T-cell (primary cell): ENCODE measurements at regions not wholly inside any gene's neighbourhood (a gene's known extent, or its start where the extent isn't known, plus 50 kb on each side); places are given as distances from the start of the nearest gene placed in this dataset.

ENCODE experiments used
- ATAC-seq, 4 experiments: fragments of 200-7000 bp in 3 of 4; fragments of 150-1000 bp in 1 of 4; cut with Tn5 transposase; replicated peaks in 1 of 4; 1 replicate in 3 of 4; 2 replicates in 1 of 4; pipeline ENCODE4 v1.10.0; 2021; ENCODE audit warnings: moderate library complexity in 3 of 4, mild to moderate bottlenecking in 2 of 4, moderate number of reproducible peaks in 1 of 4
- CTCF ChIA-PET, 2 donors: fragments of 300-600 bp; sonication (Branson Sonifier 250); formaldehyde crosslinking; loops; one replicate each; lab custom pipeline; 2022; ENCODE audit warnings: antibody characterized with exemption in 2 of 2; lab: Charles Lee
- POLR2A ChIA-PET, 2 donors: fragments of 300-600 bp; sonication (Branson Sonifier 250); formaldehyde crosslinking; loops; one replicate each; lab custom pipeline; 2022; ENCODE audit warnings: antibody characterized with exemption in 2 of 2; lab: Charles Lee
- DNase-seq, 35 experiments: peaks; one replicate each; pipeline versions ENCODE4 v3.0.0 to v3.0.0-alpha.2; 2013 to 2023
- H3K27ac ChIP-seq: one replicate; pipeline ENCODE4 v1.5.1; 2013; ENCODE audit warnings: low read length
- H3K27me3 ChIP-seq, 2 experiments: replicated peaks in 1 of 2; 1 replicate in 1 of 2; 2 replicates in 1 of 2; pipeline versions ENCODE4 v1.6.1 to v1.7.0; 2013; ENCODE audit warnings: low read length in 1 of 2, mixed read lengths in 1 of 2; ENCODE audit not compliant: control insufficient read depth in 2 of 2, insufficient read depth in 2 of 2; ENCODE audit errors: extremely low read depth in 1 of 2
- H3K36me3 ChIP-seq, 2 donors: 1 replicate in 1 of 2; 2 replicates in 1 of 2; pipeline versions ENCODE4 v1.6.1 to v1.7.0; 2013; ENCODE audit warnings: low read length in 1 of 2; ENCODE audit not compliant: control insufficient read depth in 2 of 2, insufficient read depth in 1 of 2; ENCODE audit errors: extremely low read depth in 1 of 2
- H3K4me1 ChIP-seq, 2 experiments: 1 replicate in 1 of 2; 2 replicates in 1 of 2; pipeline versions ENCODE4 v1.6.1 to v1.7.0; 2013; ENCODE audit warnings: low read length in 2 of 2, mixed read lengths in 1 of 2; ENCODE audit not compliant: insufficient read depth in 2 of 2, control insufficient read depth in 1 of 2; ENCODE audit errors: extremely low read depth in 1 of 2
- H3K4me3 ChIP-seq, 2 donors: 1 replicate in 1 of 2; 2 replicates in 1 of 2; pipeline versions ENCODE4 v1.5.1 to v1.7.0; 2013; ENCODE audit warnings: mild to moderate bottlenecking in 2 of 2, low read length in 1 of 2, moderate library complexity in 1 of 2; ENCODE audit not compliant: control insufficient read depth in 1 of 2; ENCODE audit errors: extremely low read depth in 1 of 2
- H3K9me3 ChIP-seq: 2 replicates; pipeline ENCODE4 v1.7.0; 2013
- H3K27ac Mint-ChIP-seq, 2 donors: one replicate each; pipeline ENCODE4 v1.8.0; 2020 to 2021; ENCODE audit warnings: mild to moderate bottlenecking in 2 of 2, mixed read lengths in 2 of 2
- H3K27me3 Mint-ChIP-seq, 2 donors: one replicate each; pipeline ENCODE4 v1.8.0; 2021 to 2022; ENCODE audit warnings: mixed read lengths in 2 of 2
- H3K36me3 Mint-ChIP-seq: one replicate; pipeline ENCODE4 v1.8.0; 2021; ENCODE audit warnings: mixed read lengths
- H3K4me1 Mint-ChIP-seq, 3 donors: one replicate each; pipeline ENCODE4 v1.8.0; 2020 to 2022; ENCODE audit warnings: mixed read lengths in 3 of 3, mild to moderate bottlenecking in 1 of 3
- H3K4me3 Mint-ChIP-seq, 3 donors: one replicate each; pipeline ENCODE4 v1.8.0; 2020 to 2022; ENCODE audit warnings: mild to moderate bottlenecking in 3 of 3, mixed read lengths in 3 of 3, moderate library complexity in 3 of 3
- H3K9me3 Mint-ChIP-seq, 3 donors: one replicate each; pipeline ENCODE4 v1.8.0; 2020 to 2022; ENCODE audit warnings: mixed read lengths in 3 of 3
- WGBS: methylation state at CpG from one replicate; pipeline ENCODE4 v1.1.5; 2013; ENCODE audit warnings: missing lambda C conversion rate; ENCODE audit not compliant: insufficient coverage; 5-methylcytosine and 5-hydroxymethylcytosine counted together

- H3K27ac Mint-ChIP-seq: no peak overlapping the region
- Histone ChIP-seq H3K4me3 (no peak overlapping the region), H3K27ac (no peak overlapping the region), H3K36me3 (no peaks in the 10 kb centered on the region), H3K9me3 (no peaks in the 10 kb centered on the region), H3K27me3 (no peaks in the 10 kb centered on the region), H3K4me1 (peaks cover 7 to 9% of the 10 kb centered on the region in 2 experiments)
- ATAC-seq: no peak
- 89% methylated on average over 3 of the region's 4 CpGs for WGBS
- POLR2A ChIA-PET: no interaction called here
- CTCF ChIA-PET: interaction anchor here in 1 of 2 donors (1.2 kb wide), 1 partner anchor 1108 kb away, joined by 4 read pairs; no protein-coding TSS in a partner anchor
- DNase-seq: no peak
- H3K27me3 Mint-ChIP-seq: peaks cover 0 to 4% of the 10 kb centered on the region in 2 donors
- H3K4me3 Mint-ChIP-seq: no peak overlapping the region
- H3K4me1 Mint-ChIP-seq: peaks cover 43 to 48% (median 44%) of the 10 kb centered on the region in 3 donors
- no peaks in the 10 kb centered on the region for H3K36me3 Mint-ChIP-seq
- H3K9me3 Mint-ChIP-seq: peaks cover 0 to 4% (median 0%) of the 10 kb centered on the region in 3 donors
Measured at GRCh38 chr4:163623787-163624186, 129.3 kb downstream of the TMA16 start.

GRCh38 chr4:163624727-163625126, 130.2 kb downstream of the TMA16 start:
- Histone ChIP-seq H3K27ac (no peak overlapping the region), H3K36me3 (no peaks in the 10 kb centered on the region), H3K9me3 (no peaks in the 10 kb centered on the region), H3K4me1 (peaks cover 7 to 9% of the 10 kb centered on the region in 2 experiments), H3K4me3 (no peak overlapping the region), H3K27me3 (no peaks in the 10 kb centered on the region)
- WGBS: no CpG with 5 or more reads among the region's 1 CpG
- ChIA-PET POLR2A (no interaction called here), CTCF (interaction anchor here in 1 of 2 donors (0.5 to 1.2 kb wide), 5 partner anchors 76 to 1945 kb away, joined by 3 to 4 read pairs (median 3); no protein-coding TSS in a partner anchor)
- no peaks in the 10 kb centered on the region for H3K36me3 Mint-ChIP-seq
- H3K4me1 Mint-ChIP-seq: peaks cover 43 to 48% (median 44%) of the 10 kb centered on the region in 3 donors
- peak in 1 of 35 experiments; percentile 6 for DNase-seq
- H3K4me3 Mint-ChIP-seq: peak overlapping the region; percentile 17 to 51 (median 48)
- peak in 2 of 4 experiments; percentile 27 to 51 for ATAC-seq
- H3K27ac Mint-ChIP-seq: peak overlapping the region; percentile 26 to 74
- H3K9me3 Mint-ChIP-seq: peaks cover 0 to 4% (median 0%) of the 10 kb centered on the region in 3 donors
- no peaks in the 10 kb centered on the region for H3K27me3 Mint-ChIP-seq

GRCh38 chr4:163631288-163631687, 136.8 kb downstream of the TMA16 start:
- no peak overlapping the region for H3K4me3 Mint-ChIP-seq
- no peak overlapping the region for H3K27ac Mint-ChIP-seq
- no peaks in the 10 kb centered on the region for H3K36me3 ChIP-seq
- no peaks in the 10 kb centered on the region for H3K4me1 ChIP-seq
- no peak for ATAC-seq
- no peak for DNase-seq
- peaks cover 0 to 2% (median 0%) of the 10 kb centered on the region in 3 donors for H3K4me1 Mint-ChIP-seq
- H3K36me3 Mint-ChIP-seq: no peaks in the 10 kb centered on the region
- H3K27me3 Mint-ChIP-seq: peaks cover 0 to 5% of the 10 kb centered on the region in 2 donors
- WGBS: 73% methylated on average over 2 of the region's 6 CpGs
- ChIA-PET POLR2A (no interaction called here), CTCF (no interaction called here)
- H3K4me3 ChIP-seq: no peak overlapping the region
- no peaks in the 10 kb centered on the region for H3K9me3 ChIP-seq
- no peaks in the 10 kb centered on the region for H3K27me3 ChIP-seq
- peaks cover 0 to 4% (median 0%) of the 10 kb centered on the region in 3 donors for H3K9me3 Mint-ChIP-seq
- no peak overlapping the region for H3K27ac ChIP-seq

GRCh38 chr4:163638909-163639308, 144.4 kb downstream of the TMA16 start:
- no peaks in the 10 kb centered on the region for H3K9me3 ChIP-seq
- Mint-ChIP-seq H3K36me3 (no peaks in the 10 kb centered on the region), H3K4me3 (no peak overlapping the region), H3K27me3 (no peaks in the 10 kb centered on the region), H3K4me1 (peaks cover 0 to 5% (median 0%) of the 10 kb centered on the region in 3 donors), H3K9me3 (peaks cover 0 to 2% (median 0%) of the 10 kb centered on the region in 3 donors), H3K27ac (no peak overlapping the region)
- no peaks in the 10 kb centered on the region for H3K4me1 ChIP-seq
- H3K36me3 ChIP-seq: no peaks in the 10 kb centered on the region
- no peaks in the 10 kb centered on the region for H3K27me3 ChIP-seq
- H3K4me3 ChIP-seq: no peak overlapping the region
- DNase-seq (no peak), ATAC-seq (no peak)
- CTCF ChIA-PET: no interaction called here
- H3K27ac ChIP-seq: no peak overlapping the region
- POLR2A ChIA-PET: no interaction called here

GRCh38 chr4:163649557-163650091, 155.1 kb downstream of the TMA16 start:
- peaks cover 14 to 23% (median 14%) of the 10 kb centered on the region in 3 donors for H3K9me3 Mint-ChIP-seq
- Histone ChIP-seq H3K9me3 (peaks cover 3% of the 10 kb centered on the region), H3K27ac (no peak overlapping the region), H3K4me1 (no peaks in the 10 kb centered on the region), H3K4me3 (no peak overlapping the region), H3K36me3 (no peaks in the 10 kb centered on the region), H3K27me3 (no peaks in the 10 kb centered on the region)
- ATAC-seq (no peak), DNase-seq (no peak)
- no peaks in the 10 kb centered on the region for H3K27me3 Mint-ChIP-seq
- no peaks in the 10 kb centered on the region for H3K36me3 Mint-ChIP-seq
- ChIA-PET POLR2A (no interaction called here), CTCF (interaction anchor here (0.7 to 1.2 kb wide), 2 partner anchors 100 to 191 kb away, joined by 3 to 4 read pairs; no protein-coding TSS in a partner anchor)
- H3K4me1 Mint-ChIP-seq: no peaks in the 10 kb centered on the region
- H3K27ac Mint-ChIP-seq: no peak overlapping the region
- no peak overlapping the region for H3K4me3 Mint-ChIP-seq
- no CpG with 5 or more reads among the region's 1 CpG for WGBS

GRCh38 chr4:163651761-163652160, 157.3 kb downstream of the TMA16 start:
- Histone ChIP-seq H3K27me3 (no peaks in the 10 kb centered on the region), H3K27ac (no peak overlapping the region), H3K4me1 (no peaks in the 10 kb centered on the region), H3K4me3 (no peak overlapping the region), H3K36me3 (no peaks in the 10 kb centered on the region), H3K9me3 (no peaks in the 10 kb centered on the region)
- DNase-seq (no peak), ATAC-seq (no peak)
- H3K27ac Mint-ChIP-seq: no peak overlapping the region
- ChIA-PET CTCF (no interaction called here), POLR2A (interaction anchor here in 1 of 2 donors (0.6 kb wide), 1 partner anchor 260 kb away, joined by 3 read pairs; no protein-coding TSS in a partner anchor)
- no peaks in the 10 kb centered on the region for H3K4me1 Mint-ChIP-seq
- H3K27me3 Mint-ChIP-seq: no peaks in the 10 kb centered on the region
- H3K36me3 Mint-ChIP-seq: no peaks in the 10 kb centered on the region
- H3K4me3 Mint-ChIP-seq: no peak overlapping the region
- 89% methylated on average over 1 of the region's 1 CpG for WGBS
- peaks cover 5 to 13% (median 9%) of the 10 kb centered on the region in 3 donors for H3K9me3 Mint-ChIP-seq
